NCI-H345 (cell line): ENCODE measurements at regions not wholly inside any gene's neighbourhood (a gene's known extent, or its start where the extent isn't known, plus 50 kb on each side); places are given as distances from the start of the nearest gene placed in this dataset.

Source experiments
- DNase-seq: peaks from one replicate; lab custom pipeline; 2025; lab: John Stamatoyannopoulos, UW

DNA sequence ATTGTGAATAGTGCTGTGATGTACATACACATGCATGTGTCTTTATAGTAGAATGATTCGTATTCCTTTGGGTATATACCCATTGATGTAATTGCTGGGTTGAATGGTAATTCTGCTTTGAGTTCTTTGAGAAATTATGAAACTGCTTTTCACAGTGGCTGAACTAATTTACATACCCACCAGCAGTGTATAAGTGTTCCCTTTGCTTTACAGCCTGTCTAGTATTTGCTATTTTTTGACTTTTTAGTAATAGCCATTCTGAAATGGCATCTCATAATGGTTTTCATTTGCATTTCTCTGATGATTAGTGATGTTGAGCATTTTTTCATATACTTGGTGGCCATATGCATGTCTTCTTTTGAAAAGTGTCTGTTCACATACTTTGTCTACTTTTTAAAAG is 54.5 kb upstream of the FAM78B start:
- DNase-seq = no peak

DNA sequence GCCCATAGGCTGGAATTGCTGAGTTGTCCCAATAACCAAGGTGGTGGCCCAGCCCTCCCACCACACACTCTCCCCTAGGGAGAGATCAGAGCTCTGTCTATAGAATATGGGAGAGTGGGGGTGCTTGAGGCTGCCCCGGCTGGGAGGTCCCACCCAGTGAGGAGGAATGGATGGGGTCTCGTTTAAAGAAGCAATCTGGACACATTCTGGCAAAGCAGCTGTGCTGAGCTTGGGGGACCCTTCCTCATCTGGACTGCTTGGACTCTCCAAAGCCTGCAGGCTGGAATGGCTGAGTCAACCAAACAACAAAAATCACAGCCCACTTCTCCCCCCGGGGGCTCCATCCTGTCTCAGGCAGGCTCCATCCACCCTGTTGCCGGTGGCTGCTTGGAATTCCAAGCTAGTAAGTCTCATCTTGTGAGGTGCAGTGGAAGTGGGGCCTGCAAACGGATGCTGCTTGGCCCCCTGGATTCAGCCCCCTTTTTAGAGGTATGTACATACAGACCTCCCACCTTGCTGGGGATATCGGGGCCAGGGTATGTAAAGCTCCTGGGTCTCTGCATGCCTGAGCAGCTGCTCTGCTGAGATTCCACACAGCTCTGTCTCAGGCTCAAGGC is 67.1 kb upstream of the FAM78B start:
- DNase-seq = no peak

DNA sequence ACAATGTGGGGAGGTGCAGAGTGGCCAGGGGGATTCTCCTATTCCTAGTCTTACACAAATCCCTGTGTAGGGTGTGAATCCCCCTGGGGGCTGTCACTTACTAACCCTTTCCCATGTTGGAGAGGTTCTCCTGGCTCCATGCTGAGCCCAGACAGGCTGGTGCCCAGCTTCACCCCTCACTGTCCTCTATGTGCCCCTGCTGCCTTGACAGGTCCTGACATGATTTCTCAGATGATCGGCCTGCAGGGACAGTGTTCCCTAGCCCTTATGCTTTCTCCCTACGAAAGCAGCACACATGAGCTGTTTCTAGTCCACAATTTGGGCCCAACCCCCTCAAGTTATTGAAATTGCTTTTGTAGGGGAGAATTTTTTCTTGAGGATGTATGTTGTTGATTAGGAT is 68.9 kb upstream of the FAM78B start:
- no peak for DNase-seq

DNA sequence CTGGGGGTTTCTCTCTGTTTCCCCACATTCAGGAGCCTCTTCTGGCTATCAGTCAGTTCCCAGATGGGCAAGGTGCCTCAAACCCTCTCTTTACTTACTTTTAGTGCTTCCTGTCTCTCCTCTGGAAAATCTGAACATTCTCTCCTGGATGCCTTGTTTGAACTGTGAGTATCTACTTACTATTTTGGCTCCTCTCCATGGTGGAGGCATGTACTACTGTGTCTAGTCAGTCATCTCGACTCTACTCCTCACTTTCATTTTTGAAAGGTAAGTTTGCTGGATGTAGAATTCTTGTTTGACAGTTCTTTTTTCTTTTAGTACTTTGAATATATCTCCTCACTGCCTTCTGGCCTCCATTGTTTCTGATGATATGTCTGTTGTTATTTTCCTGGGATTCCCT is 70.9 kb upstream of the FAM78B start:
- DNase-seq = no peak

DNA sequence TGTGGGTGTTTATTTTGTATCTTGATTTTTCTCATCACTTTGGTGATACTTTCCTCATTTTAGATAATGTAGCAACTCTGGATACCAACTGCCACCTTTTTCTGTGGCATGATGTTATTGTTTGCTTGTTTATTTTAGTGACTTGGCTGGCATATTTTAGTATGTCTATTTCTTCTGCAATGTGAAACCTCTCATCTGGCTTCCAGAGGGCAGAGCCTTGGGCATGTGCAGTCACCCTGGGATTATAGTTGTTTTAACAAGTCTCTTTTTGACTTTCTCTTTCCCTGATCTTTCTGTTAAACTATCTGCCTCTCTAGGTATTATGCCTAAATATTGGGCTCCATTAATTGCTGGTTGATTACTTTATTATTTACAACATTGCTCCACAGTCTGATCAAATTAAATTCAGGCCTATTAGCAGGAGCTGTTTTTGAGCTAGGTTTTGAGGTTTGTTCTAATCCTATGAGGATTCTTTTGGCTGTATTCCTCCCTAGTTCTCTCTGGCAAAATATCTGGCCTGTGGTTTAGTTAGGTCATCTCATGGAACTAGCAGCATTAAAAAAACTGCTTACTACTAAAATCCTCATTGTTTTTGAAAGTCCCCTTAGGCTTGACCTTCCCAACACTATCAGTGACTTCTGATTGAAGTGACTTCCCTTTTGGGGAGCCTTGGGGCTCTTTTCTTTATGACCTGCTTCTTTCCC is 86.4 kb upstream of the FAM78B start:
- no peak for DNase-seq

DNA sequence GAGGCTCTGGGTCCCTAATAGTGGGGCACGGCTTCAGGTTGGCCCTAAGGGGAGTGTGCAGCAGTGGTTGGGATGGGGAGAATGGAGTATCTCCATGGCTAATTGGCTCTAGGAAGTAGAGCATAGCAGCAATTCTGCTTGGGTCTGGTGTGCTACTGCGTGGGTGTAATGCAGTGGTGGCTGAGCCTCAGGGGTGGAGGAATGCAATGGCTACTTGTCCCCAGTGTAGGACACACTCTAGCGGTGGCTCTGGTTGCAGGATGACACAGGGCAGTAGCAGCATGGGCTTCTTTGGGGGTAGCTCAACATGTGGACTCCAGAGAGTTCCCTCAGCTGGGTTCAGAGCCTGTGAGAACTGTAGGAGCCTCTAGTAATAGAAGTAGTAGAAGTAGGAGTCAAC is 91.2 kb upstream of the FAM78B start:
- no peak for DNase-seq

DNA sequence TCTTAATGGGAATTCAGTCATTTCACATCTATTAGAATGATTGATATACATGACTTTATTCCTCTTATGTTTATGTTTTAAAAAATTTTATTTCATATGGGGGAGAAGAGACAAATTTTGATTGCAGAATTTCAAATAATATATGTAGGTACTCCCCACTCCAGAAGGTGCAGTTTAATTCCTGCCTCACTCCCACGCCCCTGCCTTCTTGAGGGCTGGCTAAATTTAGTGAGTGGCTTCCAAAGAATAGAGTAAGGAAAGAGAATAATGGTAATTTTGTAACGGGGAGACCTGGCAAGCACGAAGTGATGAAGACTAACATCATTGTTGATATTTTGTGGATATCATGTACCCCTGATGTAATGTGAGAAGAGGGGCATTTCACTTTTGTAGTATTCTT is 94.7 kb upstream of the FAM78B start:
- no peak for DNase-seq

DNA sequence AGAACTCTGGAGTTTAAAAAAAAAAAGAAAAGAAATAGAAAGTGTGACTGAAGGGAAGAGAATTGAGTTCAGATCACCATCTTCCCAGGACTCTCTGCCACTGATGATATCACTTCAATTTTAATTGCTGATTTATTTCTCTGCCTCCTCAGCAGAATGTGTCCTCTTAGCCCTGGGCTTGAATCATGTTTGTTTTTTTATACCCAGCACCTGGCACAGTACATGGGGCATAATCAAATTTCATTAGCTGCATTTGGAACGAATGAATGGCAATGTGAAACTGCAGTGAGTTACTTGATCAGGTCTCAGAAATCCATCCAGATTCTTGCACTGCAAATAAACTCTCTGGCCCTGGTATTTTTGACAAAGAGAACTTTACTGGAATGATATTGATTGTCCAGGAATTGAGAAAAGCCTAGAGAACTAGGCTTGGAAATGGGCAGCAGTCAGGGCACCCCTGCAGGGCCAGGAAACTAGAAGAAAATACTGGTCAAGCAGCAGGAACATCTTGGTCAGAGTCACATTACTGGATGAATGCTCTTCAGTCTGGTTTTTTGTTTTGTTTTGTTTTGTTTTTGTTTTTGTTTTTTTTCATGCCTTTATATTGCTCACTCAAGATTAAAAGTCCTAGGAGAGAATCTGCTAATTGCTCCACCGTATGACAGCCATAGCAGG is 103.8 kb upstream of the FAM78B start:
- no peak for DNase-seq

DNA sequence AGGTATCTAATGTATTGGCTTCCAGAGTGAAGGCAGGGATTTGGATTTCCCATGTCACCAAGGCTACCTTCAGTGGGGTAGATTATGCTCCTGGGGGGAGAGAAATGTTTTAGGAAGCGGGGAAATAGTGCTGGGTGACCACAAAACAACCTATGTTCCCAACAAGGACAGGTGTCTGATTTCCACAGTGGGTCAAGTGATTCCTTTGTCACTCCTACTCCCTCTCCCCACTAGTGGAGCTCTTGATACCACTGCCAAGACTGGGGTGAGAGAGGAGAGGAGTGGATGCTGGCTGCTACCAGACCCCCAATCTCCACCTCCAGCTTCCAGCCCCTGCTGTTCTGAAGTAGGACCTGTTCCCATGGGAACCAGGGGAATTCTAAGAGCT is 104.3 kb upstream of the FAM78B start:
- no peak for DNase-seq

DNA sequence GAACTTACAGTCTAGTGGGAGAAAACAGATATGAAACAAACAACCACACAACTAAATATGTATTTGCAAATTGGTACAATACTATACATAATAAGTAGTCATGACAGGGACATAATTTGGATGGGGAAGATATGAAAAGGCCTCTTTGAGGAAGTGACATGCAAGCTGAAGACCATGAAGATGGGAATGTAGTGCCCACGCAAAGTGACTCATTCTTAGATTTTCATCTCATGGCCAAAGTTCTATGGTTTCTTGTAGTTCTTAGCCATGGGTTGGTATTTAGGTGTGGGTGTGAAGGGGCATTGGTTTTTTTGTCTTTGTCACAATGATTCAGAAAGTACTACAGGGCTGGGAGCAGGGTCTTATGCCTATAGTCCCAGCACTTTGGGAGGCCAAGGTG is 105.4 kb upstream of the FAM78B start:
- no peak for DNase-seq

DNA sequence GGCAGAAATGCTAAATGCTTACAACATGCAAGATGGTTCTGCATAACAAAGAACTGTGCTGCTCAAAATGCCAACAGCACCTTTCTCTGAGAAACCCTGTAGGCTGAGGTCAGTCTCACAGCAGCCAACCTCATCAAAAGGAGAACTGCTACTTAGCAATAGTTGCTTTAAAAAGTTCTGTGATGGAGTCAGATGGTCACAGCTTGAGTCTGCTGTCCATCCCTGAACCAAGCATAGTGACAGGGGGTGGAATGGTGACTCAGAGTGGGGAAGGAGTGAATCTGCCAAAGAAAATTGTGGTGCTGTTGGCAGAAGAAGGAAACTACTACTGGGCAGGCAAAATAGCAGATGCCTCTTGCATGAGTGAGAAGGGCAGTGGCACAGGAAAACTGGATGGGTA is 106.0 kb upstream of the FAM78B start:
- no peak for DNase-seq

DNA sequence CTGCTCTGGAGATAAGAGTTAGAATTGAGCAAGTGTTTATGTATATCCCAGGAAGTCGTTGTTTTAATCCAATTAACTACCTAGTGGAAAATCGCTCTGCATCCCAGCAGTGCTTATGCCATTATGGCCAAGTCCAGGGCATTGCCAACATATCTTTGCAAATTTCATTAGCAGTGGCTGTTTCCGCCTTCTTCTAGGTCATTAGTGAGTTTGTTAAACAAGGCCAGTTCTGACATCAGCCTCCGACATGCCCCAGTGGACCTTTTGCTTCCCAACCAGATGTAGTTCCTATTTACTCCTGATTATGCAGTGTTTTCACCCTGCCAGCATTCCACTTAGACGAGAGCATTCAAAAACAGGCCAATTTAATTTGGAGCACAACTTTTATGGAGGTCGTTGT is 106.8 kb upstream of the FAM78B start:
- no peak for DNase-seq

DNA sequence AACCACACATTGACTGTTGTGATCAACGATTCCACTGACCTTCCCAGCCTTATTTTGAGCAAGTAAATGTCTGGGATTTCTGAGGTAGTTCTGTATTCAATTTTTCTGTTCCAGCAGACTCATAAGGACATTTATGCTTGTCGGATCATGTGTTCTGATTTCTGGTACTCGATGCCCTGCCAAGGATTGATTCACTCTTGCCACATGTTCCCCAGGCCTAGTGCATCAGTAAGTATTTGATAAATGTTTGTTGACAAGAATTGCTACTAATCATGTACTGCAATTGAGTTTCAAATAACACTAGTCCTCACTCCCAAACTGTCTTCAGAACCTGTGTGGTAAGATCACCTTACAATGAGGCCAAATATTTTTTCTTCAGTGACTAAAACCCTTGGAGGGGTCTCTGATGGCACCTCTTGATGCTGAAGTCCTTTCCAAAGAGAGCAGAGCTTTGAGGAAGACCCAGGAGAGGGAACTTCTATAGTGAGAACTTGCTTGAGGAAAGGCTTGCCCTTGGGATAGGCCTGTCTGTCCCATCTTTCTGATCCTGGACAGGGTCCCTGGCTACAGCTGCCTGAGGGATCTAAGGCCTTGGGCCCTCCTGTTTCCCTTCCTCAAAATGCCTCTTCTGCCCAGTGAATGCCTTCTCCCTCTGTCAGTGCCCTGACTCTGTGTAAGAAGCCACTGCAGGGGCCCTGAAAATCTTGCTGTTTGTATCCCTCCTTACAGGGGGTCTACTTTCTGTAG is 115.8 kb upstream of the FAM78B start:
- no peak for DNase-seq

DNA sequence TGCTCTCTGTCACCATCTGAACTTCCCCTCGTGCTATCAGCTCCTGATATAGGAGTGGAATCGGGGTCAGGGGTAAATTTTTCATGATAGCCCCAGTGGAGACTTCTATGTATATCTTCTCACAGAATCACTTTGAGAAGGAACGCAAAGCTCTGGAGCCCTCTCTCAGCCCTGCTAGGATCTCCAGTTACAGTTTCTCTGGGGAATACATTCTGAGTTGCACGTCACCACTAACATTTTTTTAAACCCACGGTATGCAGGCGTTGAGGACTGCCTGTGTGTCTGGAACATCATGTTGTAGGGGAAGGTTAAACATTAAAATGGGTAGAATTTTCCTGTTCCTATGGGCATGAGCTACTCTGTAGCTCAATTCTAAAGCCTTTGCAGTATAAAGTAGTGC is 116.4 kb upstream of the FAM78B start:
- DNase-seq = no peak

DNA sequence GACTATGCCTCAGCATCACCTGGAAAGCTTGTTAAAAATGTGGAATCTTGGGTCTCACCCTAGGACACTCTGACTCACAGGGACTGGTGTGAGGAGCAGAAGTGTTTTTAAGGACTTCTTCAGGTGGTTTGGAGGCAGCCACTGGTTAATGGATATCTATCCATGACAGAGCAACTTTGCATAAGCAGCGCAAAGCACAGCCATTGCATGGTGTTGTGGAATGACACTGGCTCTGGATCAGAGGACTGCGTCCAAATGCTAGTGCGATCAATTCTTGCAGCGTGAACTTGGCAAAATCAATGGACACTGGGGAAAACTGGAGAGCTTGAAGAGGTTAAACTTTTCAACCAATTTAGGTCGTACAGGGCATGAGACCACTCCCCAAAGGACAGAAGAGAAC is 116.8 kb upstream of the FAM78B start:
- no peak for DNase-seq

DNA sequence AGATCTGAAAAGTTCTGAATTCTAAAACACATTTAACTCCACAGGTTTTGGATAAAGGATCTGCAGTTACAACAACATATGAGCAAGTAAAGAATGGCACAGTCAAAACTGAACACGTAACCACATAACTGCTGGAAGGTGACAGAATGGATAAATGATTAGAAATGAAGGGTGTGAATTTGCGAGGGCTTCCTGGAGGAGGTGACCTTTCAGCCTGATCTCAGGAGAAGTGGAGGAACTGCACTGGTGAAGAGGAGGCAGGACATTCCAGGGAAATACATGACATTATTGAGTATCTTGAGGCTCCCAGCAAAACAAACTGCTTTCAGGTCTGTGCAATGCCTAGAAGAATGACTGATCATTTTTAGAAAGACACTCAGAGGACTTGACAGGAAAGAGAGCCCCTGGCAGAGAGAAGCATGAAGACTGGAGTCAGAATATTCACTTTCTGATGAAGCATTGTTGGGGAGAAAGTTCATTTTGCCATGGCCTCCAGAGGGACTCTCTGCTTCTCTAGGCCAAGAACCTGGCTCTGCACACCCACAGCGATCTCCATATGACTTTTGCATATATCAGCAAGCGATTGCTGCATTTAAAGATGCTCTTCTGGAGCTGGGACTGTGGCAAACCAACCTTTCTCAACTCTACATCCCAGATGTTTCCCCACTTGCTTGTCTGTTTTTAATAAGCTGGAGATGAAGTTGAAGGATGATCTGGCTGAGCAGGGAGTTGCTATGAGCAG is 122.7 kb upstream of the FAM78B start:
- DNase-seq = no peak

DNA sequence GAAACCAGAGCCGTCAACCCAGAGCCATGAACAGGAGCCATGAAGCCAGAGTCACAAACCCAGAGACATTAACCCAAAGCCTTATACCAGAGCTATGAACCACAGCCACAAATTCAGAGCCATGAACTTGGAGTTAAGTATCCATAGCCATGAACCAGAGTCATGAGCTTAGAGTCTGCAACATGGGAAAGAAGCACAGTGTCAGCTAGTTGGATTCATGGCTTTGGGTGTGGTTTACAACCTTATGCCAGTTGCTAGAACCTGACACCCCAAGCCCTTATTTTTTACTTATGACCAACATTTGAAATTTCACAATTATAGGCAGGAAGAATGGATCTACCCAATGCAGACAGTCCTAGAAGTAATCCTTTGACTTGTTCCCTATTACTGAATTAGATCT is 128.9 kb upstream of the FAM78B start:
- DNase-seq = no peak

DNA sequence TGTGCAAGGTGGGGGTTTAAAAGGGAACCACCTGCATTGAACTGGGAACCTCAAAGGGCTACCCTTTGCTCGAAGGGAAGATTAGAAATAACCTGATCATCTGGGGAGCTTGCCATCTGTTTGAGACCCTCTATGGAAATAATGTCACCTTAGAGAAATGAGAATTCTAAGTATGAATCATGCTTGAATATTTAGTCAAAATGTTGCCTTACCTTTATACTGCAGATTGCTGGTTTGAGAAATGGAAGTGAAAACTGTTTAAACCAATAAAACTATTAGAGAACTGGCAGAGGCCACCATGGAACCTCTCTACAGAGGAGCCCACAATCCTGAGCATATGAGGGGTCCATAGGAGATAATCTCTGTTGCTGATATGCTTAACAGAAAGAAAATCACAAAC is 131.2 kb upstream of the FAM78B start:
- DNase-seq = no peak

DNA sequence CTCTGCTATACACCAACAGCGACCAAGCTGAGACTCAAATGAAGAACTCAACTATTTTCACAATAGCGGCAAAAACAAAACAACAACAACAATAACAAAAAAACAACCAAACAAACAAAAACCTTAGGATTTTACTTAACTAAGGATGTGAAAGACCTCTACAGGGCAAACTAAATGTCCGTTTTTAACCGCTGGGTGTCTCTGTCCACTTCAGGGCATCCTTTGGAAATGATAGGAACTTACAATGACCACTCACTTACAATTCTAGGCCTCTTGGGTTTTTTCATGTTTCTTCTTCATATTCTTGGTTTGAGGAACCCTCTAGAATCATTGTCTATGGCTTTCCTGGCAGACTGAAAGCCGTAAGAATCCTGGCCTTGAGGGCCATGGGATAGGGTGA is 134.0 kb upstream of the FAM78B start:
- no peak for DNase-seq

DNA sequence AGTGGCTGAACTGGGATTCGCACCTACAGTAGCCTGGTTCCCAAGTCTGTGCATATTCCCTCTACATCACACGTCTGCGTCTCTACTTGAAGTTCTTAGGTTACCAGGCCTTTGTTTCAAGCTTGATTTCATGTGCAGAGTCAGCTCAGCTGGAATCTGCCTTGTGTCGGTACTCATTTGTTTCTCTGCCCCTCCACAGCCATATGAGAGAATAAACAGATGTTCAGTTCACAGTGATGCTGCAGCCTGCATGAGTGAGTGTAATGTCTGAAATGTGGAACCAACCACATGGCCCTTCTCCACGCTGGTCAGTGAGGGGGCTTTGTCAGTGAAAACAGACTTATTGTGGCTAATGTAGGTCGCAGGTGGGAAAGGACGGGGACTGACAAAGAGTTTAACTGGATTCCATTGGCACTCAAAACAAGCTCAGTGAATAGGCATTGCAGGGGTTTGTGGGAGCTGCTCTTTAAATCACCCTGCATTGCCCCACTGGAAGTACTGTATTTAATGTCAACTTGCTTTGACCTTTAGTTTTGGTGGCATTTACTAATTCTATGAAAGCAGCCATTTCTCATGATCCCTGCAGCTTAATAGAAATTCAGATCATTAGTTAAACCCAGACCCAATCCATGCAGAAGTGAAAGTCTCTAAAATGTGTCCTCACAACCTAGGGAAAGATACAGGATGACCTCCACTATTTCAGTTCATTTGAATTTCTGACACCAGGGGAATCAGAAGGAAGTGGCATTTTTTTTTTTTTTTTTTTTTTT is 136.4 kb upstream of the FAM78B start:
- no peak for DNase-seq

DNA sequence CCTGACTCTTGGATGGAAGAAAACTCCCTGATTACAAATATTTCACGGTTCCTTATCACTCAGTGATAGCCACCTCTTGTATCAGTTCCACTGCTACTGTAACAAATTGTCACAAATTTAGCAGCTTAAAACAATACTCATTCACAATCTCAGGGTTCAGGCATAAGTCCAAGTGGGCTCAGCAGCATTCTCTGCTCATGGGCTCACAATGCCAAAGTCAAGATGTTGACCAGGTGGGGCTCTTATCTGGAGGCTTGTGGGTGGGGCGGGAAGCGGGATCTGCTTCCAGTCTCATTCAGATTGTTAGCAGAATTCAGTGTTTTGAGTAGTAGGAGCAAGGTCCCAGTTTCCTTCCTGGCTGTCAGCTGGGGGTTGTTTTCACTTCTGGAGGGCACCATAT is 137.3 kb upstream of the FAM78B start:
- DNase-seq = no peak

DNA sequence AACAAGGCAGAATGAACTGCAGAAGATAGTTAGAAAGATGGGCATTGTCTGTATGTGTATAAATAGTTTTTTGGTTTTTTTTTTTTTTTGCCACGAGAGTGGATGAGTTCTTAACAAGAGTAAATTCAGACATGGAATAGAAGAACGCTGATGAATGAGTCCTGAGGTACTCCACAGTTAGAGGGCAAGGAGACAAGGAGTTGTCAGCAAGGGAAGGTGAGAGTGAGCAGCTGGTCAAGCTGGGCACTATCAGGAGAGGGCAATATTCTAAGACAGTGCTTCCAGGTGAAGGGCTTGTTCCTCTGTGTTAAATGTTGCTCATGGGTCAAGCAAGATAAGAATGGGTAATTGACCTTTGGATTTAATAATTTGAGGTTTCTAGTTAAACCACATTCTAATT is 138.6 kb upstream of the FAM78B start:
- no peak for DNase-seq
